Lower lobe of right lung (tissue), 2 donors: ENCODE measurements at regions not wholly inside any gene's neighbourhood (a gene's known extent, or its start where the extent isn't known, plus 50 kb on each side); places are given as distances from the start of the nearest gene placed in this dataset.
A peak's percentile ranks its signal among the peaks of the same experiment; 100 is the strongest.

Experiments used
- ATAC-seq, 2 donors: fragments of 200-7000 bp; cut with Tn5 transposase; one replicate each; pipeline ENCODE4 v1.9.1; 2020 to 2022; ENCODE audit warnings: mild to moderate bottlenecking in 2 of 2, moderate library complexity in 2 of 2
- DNase-seq: peaks from one replicate; pipeline ENCODE4 v3.0.0-alpha.2; 2020
- H3K27ac ChIP-seq: fragments of 200-600 bp; one replicate; pipeline ENCODE4 v1.8.0; 2022
- H3K27me3 ChIP-seq: fragments of 200-600 bp; one replicate; pipeline ENCODE4 v1.8.0; 2022; ENCODE audit warnings: low read depth
- H3K36me3 ChIP-seq: fragments of 200-600 bp; one replicate; pipeline ENCODE4 v1.8.0; 2022; ENCODE audit warnings: mild to moderate bottlenecking
- H3K4me1 ChIP-seq: fragments of 200-600 bp; one replicate; pipeline ENCODE4 v1.8.0; 2022
- H3K4me3 ChIP-seq: fragments of 200-600 bp; one replicate; pipeline ENCODE4 v1.8.0; 2022; ENCODE audit warnings: mild to moderate bottlenecking
- H3K9me3 ChIP-seq: fragments of 200-600 bp; one replicate; pipeline ENCODE4 v1.8.0; 2022
- intact Hi-C: fragments of 100-400 bp; cut with DNase I; formaldehyde crosslinking; loops from one replicate; pipeline ENCODE4 v1.11.0; 2022
- TF ChIP-seq, protein P1 (sequence below): fragments of 200-600 bp; IDR thresholded peaks from one replicate; pipeline ENCODE4 v1.8.0; 2022; ENCODE audit warnings: antibody characterized with exemption, mild to moderate bottlenecking
- donor health status: DM: no; HTN: yes; CAD: no; lungs with severe emphysema.

GRCh38 chr4:67103001-67103747 is 442.1 kb downstream of the CENPC start:
- H3K4me1 ChIP-seq: no peaks in the 10 kb centered on the region
- no peak overlapping the region for H3K27ac ChIP-seq
- intact Hi-C loops: no loop called here
- no peak overlapping the region for H3K4me3 ChIP-seq
- H3K9me3 ChIP-seq: no peaks in the 10 kb centered on the region
- no peaks in the 10 kb centered on the region for H3K36me3 ChIP-seq
- DNase-seq: no peak
- TF ChIP-seq, protein P1, sequence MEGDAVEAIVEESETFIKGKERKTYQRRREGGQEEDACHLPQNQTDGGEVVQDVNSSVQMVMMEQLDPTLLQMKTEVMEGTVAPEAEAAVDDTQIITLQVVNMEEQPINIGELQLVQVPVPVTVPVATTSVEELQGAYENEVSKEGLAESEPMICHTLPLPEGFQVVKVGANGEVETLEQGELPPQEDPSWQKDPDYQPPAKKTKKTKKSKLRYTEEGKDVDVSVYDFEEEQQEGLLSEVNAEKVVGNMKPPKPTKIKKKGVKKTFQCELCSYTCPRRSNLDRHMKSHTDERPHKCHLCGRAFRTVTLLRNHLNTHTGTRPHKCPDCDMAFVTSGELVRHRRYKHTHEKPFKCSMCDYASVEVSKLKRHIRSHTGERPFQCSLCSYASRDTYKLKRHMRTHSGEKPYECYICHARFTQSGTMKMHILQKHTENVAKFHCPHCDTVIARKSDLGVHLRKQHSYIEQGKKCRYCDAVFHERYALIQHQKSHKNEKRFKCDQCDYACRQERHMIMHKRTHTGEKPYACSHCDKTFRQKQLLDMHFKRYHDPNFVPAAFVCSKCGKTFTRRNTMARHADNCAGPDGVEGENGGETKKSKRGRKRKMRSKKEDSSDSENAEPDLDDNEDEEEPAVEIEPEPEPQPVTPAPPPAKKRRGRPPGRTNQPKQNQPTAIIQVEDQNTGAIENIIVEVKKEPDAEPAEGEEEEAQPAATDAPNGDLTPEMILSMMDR: no peak
- no peak for ATAC-seq
- no peaks in the 10 kb centered on the region for H3K27me3 ChIP-seq

DNA sequence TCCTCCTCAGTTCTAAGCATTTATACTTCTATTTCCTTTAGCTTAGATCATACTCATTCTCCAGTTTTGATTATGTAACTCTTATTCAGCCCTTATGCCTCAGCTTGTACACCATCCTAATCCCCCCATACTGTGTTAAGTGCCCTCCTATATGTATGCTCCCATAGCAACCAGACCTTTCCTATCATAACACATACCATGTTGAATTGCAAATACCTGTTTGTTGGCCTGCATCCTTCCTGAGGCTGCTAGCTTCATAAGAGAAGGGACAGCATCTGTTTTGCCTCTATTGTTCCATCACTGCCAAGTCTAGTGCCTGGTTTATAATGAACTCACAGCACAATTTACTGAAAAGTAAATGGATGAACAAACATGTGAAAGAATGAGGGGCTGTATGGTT is 443.7 kb downstream of the CENPC start:
- H3K4me1 ChIP-seq: no peaks in the 10 kb centered on the region
- H3K27me3 ChIP-seq: no peaks in the 10 kb centered on the region
- no peaks in the 10 kb centered on the region for H3K36me3 ChIP-seq
- intact Hi-C loops: no loop called here
- DNase-seq: no peak
- TF ChIP-seq, protein P1: no peak
- no peak overlapping the region for H3K4me3 ChIP-seq
- H3K9me3 ChIP-seq: no peaks in the 10 kb centered on the region
- no peak for ATAC-seq
- no peak overlapping the region for H3K27ac ChIP-seq

DNA sequence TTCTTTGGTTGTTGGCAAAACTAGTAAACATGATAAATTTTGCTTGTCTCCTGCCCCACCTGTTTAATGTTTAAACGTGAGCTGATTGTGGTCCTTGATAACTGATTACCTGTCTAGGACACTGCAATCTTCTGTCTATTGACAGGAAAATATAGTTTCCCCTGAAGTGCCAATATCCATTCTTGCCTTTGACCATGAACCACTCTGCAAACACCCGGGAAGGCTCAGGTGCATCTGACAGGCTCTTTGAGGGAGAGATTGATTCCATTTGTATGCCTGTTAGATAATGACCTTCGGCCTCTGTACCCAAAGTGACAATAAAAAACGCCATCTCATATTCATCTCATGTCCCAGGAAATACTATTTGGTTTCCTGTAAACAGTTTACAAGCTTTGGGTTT is 453.0 kb downstream of the CENPC start:
- no peak for DNase-seq
- TF ChIP-seq, protein P1: no peak
- ATAC-seq: no peak

GRCh38 chr4:67091673-67092072 is 453.6 kb downstream of the CENPC start:
- TF ChIP-seq, protein P1: no peak
- Histone ChIP-seq H3K27me3 (no peaks in the 10 kb centered on the region), H3K9me3 (no peaks in the 10 kb centered on the region), H3K4me1 (no peaks in the 10 kb centered on the region), H3K36me3 (no peaks in the 10 kb centered on the region), H3K4me3 (no peak overlapping the region), H3K27ac (no peak overlapping the region)
- DNase-seq (no peak), ATAC-seq (no peak)
- intact Hi-C loops: no loop called here

More for the DNA sequence above, 453.0 kb downstream of the CENPC start:
- Histone ChIP-seq H3K36me3 (no peaks in the 10 kb centered on the region), H3K4me1 (no peaks in the 10 kb centered on the region), H3K27ac (no peak overlapping the region), H3K9me3 (no peaks in the 10 kb centered on the region), H3K4me3 (no peak overlapping the region), H3K27me3 (no peaks in the 10 kb centered on the region)
- intact Hi-C loops: no loop called here

DNA sequence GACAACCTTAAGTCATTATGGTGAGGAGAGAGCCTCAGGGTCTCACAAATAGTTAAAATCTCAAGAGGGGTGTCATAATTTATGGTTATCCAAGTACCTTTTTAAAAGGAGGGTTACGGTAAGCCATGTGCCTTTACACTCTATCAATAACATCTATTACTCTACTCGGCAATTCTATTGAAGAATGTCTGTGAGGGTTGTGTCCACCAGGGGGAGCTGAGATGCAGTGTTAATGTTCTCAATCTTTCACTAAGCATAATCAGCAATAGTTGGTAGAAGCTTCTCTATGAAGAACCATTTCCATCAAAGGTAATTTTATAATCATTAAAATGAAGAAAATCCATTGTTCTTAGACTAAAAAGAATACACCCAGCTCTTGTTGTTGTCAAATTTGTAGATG is 457.4 kb downstream of the CENPC start:
- H3K27ac ChIP-seq: no peak overlapping the region

More for the DNA sequence above, 457.4 kb downstream of the CENPC start:
- H3K36me3 ChIP-seq: no peaks in the 10 kb centered on the region
- H3K4me3 ChIP-seq: no peak overlapping the region
- ATAC-seq (no peak), DNase-seq (no peak)
- no peaks in the 10 kb centered on the region for H3K9me3 ChIP-seq
- H3K27me3 ChIP-seq: no peaks in the 10 kb centered on the region
- no peaks in the 10 kb centered on the region for H3K4me1 ChIP-seq
- intact Hi-C loops: no loop called here
- TF ChIP-seq, protein P1: peak; percentile 60
